Prostate gland (tissue), 2 donors: ENCODE measurements at regions not wholly inside any gene's neighbourhood (a gene's known extent, or its start where the extent isn't known, plus 50 kb on each side); places are given as distances from the start of the nearest gene placed in this dataset.

ENCODE experiments used
- DNase-seq: peaks from one replicate; pipeline ENCODE4 v3.0.0-alpha.2; 2019; ENCODE audit warnings: low spot score
- H3K27ac ChIP-seq, 2 donors: fragments of 200-600 bp; sonication (generic); 2 replicates each; pipeline ENCODE4 v1.5.1; 2017 to 2019
- H3K27me3 ChIP-seq: fragments of 200-600 bp; sonication (generic); replicated peaks from 2 replicates; pipeline ENCODE4 v1.5.1; 2019; ENCODE audit not compliant: insufficient read depth
- H3K36me3 ChIP-seq, 2 donors: fragments of 200-600 bp; sonication (generic); 1 replicate in 1 of 2; 2 replicates in 1 of 2; pipeline versions ENCODE4 v1.5.1 to v1.8.1; 2017 to 2019
- H3K4me1 ChIP-seq: fragments of 200-600 bp; sonication (generic); replicated peaks from 2 replicates; pipeline ENCODE4 v1.5.1; 2019
- H3K4me3 ChIP-seq, 2 donors: fragments of 200-600 bp; sonication (generic); 2 replicates each; pipeline ENCODE4 v1.5.1; 2017 to 2019
- H3K9me3 ChIP-seq: fragments of 200-600 bp; sonication (generic); 2 replicates; pipeline ENCODE4 v1.5.1; 2017
- POLR2A ChIP-seq: fragments of 450-650 bp; IDR thresholded peaks from one replicate; pipeline ENCODE4 v1.6.1; 2016; ENCODE audit warnings: antibody characterized with exemption, mild to moderate bottlenecking
- POLR2AphosphoS5 ChIP-seq: sonication (generic); formaldehyde crosslinking; IDR thresholded peaks from one replicate; pipeline ENCODE4 v1.6.1; 2017; ENCODE audit warnings: antibody characterized with exemption
- WGBS: methylation state at CpG from one replicate; pipeline ENCODE4 v1.1.5; 2018; 5-methylcytosine and 5-hydroxymethylcytosine counted together
- intact Hi-C: fragments of 100-400 bp; cut with DNase I; formaldehyde crosslinking; loops from one replicate; pipeline ENCODE4 v1.14.2; 2022
- TF ChIP-seq, protein P1 (sequence below), 4 experiments: fragments of 200-600 bp in 2 of 4; fragments of 450-650 bp in 2 of 4; sonication (generic) in 2 of 4; IDR thresholded peaks; 1 replicate in 3 of 4; 2 replicates in 1 of 4; pipeline ENCODE4 v1.5.1; 2016 to 2019; ENCODE audit warnings: antibody characterized with exemption in 4 of 4, mild to moderate bottlenecking in 2 of 4, moderate library complexity in 2 of 4

GRCh38 chr10:58930500-58930899 is 245.9 kb upstream of the PHYHIPL start:
- no peak for DNase-seq
- no peaks in the 10 kb centered on the region for H3K9me3 ChIP-seq
- no peaks in the 10 kb centered on the region for H3K27me3 ChIP-seq
- H3K27ac ChIP-seq: no peak overlapping the region
- TF ChIP-seq POLR2AphosphoS5 (no peak), POLR2A (no peak)
- TF ChIP-seq, protein P1, sequence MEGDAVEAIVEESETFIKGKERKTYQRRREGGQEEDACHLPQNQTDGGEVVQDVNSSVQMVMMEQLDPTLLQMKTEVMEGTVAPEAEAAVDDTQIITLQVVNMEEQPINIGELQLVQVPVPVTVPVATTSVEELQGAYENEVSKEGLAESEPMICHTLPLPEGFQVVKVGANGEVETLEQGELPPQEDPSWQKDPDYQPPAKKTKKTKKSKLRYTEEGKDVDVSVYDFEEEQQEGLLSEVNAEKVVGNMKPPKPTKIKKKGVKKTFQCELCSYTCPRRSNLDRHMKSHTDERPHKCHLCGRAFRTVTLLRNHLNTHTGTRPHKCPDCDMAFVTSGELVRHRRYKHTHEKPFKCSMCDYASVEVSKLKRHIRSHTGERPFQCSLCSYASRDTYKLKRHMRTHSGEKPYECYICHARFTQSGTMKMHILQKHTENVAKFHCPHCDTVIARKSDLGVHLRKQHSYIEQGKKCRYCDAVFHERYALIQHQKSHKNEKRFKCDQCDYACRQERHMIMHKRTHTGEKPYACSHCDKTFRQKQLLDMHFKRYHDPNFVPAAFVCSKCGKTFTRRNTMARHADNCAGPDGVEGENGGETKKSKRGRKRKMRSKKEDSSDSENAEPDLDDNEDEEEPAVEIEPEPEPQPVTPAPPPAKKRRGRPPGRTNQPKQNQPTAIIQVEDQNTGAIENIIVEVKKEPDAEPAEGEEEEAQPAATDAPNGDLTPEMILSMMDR (IDR thresholded peaks at IDR 0.05): no peak
- 90% methylated on average over 4 of the region's 4 CpGs for WGBS
- no peaks in the 10 kb centered on the region for H3K4me1 ChIP-seq
- intact Hi-C loops: no loop called here
- no peak overlapping the region for H3K4me3 ChIP-seq
- no peaks in the 10 kb centered on the region for H3K36me3 ChIP-seq

GRCh38 chr10:58932126-58932525 is 244.3 kb upstream of the PHYHIPL start:
- H3K27ac ChIP-seq: no peak overlapping the region
- H3K4me3 ChIP-seq: no peak overlapping the region
- DNase-seq: no peak
- WGBS: 93% methylated on average over 3 of the region's 3 CpGs
- intact Hi-C loops: no loop called here
- TF ChIP-seq POLR2AphosphoS5: no peak
- TF ChIP-seq POLR2A: no peak
- TF ChIP-seq, protein P1 (IDR thresholded peaks at IDR 0.05): no peak
- H3K9me3 ChIP-seq: no peaks in the 10 kb centered on the region
- no peaks in the 10 kb centered on the region for H3K36me3 ChIP-seq
- no peaks in the 10 kb centered on the region for H3K27me3 ChIP-seq
- no peaks in the 10 kb centered on the region for H3K4me1 ChIP-seq

GRCh38 chr10:58932577-58933314 is 243.7 kb upstream of the PHYHIPL start:
- Histone ChIP-seq H3K4me1 (no peaks in the 10 kb centered on the region), H3K27me3 (no peaks in the 10 kb centered on the region), H3K4me3 (no peak overlapping the region), H3K9me3 (no peaks in the 10 kb centered on the region), H3K27ac (no peak overlapping the region), H3K36me3 (no peaks in the 10 kb centered on the region)
- WGBS: 80% methylated on average over 5 of the region's 5 CpGs
- TF ChIP-seq POLR2A: no peak
- intact Hi-C loops: no loop called here
- no peak for DNase-seq

- Histone ChIP-seq H3K4me1 (no peaks in the 10 kb centered on the region), H3K27me3 (no peaks in the 10 kb centered on the region), H3K4me3 (no peak overlapping the region), H3K27ac (no peak overlapping the region), H3K36me3 (no peaks in the 10 kb centered on the region), H3K9me3 (no peaks in the 10 kb centered on the region)
- intact Hi-C loops: no loop called here
- TF ChIP-seq POLR2AphosphoS5: no peak
- TF ChIP-seq, protein P1 (IDR thresholded peaks at IDR 0.05): no peak
- no peak for TF ChIP-seq POLR2A
- DNase-seq: no peak
- 98% methylated on average over 3 of the region's 3 CpGs for WGBS
These were observed 240.1 kb upstream of the PHYHIPL start for GRCh38 chr10:58936364-58936763.

- no peaks in the 10 kb centered on the region for H3K4me1 ChIP-seq
- no peaks in the 10 kb centered on the region for H3K9me3 ChIP-seq
- no peak for DNase-seq
- H3K27ac ChIP-seq: no peak overlapping the region
- no peaks in the 10 kb centered on the region for H3K36me3 ChIP-seq
- H3K4me3 ChIP-seq: no peak overlapping the region
- WGBS: 95% methylated on average over 9 of the region's 9 CpGs
- TF ChIP-seq, protein P1 (IDR thresholded peaks at IDR 0.05): no peak
- TF ChIP-seq POLR2AphosphoS5: no peak
- no peak for TF ChIP-seq POLR2A
- no peaks in the 10 kb centered on the region for H3K27me3 ChIP-seq
- intact Hi-C loops: no loop called here
These were observed 239.0 kb upstream of the PHYHIPL start for GRCh38 chr10:58937423-58937822.
